Prostate gland (tissue), 2 donors: ENCODE measurements at regions not wholly inside any gene's neighbourhood (a gene's known extent, or its start where the extent isn't known, plus 50 kb on each side); places are given as distances from the start of the nearest gene placed in this dataset.
A peak's percentile ranks its signal among the peaks of the same experiment; 100 is the strongest.

ENCODE experiments used
- DNase-seq: peaks from one replicate; pipeline ENCODE4 v3.0.0-alpha.2; 2019; ENCODE audit warnings: low spot score
- H3K27ac ChIP-seq, 2 donors: fragments of 200-600 bp; sonication (generic); 2 replicates each; pipeline ENCODE4 v1.5.1; 2017 to 2019
- H3K27me3 ChIP-seq: fragments of 200-600 bp; sonication (generic); replicated peaks from 2 replicates; pipeline ENCODE4 v1.5.1; 2019; ENCODE audit not compliant: insufficient read depth
- H3K36me3 ChIP-seq, 2 donors: fragments of 200-600 bp; sonication (generic); 1 replicate in 1 of 2; 2 replicates in 1 of 2; pipeline versions ENCODE4 v1.5.1 to v1.8.1; 2017 to 2019
- H3K4me1 ChIP-seq: fragments of 200-600 bp; sonication (generic); replicated peaks from 2 replicates; pipeline ENCODE4 v1.5.1; 2019
- H3K4me3 ChIP-seq, 2 donors: fragments of 200-600 bp; sonication (generic); 2 replicates each; pipeline ENCODE4 v1.5.1; 2017 to 2019
- H3K9me3 ChIP-seq: fragments of 200-600 bp; sonication (generic); 2 replicates; pipeline ENCODE4 v1.5.1; 2017
- POLR2A ChIP-seq: fragments of 450-650 bp; IDR thresholded peaks from one replicate; pipeline ENCODE4 v1.6.1; 2016; ENCODE audit warnings: antibody characterized with exemption, mild to moderate bottlenecking
- POLR2AphosphoS5 ChIP-seq: sonication (generic); formaldehyde crosslinking; IDR thresholded peaks from one replicate; pipeline ENCODE4 v1.6.1; 2017; ENCODE audit warnings: antibody characterized with exemption
- WGBS: methylation state at CpG from one replicate; pipeline ENCODE4 v1.1.5; 2018; 5-methylcytosine and 5-hydroxymethylcytosine counted together
- intact Hi-C: fragments of 100-400 bp; cut with DNase I; formaldehyde crosslinking; loops from one replicate; pipeline ENCODE4 v1.14.2; 2022
- TF ChIP-seq, protein P1 (sequence below), 4 experiments: fragments of 200-600 bp in 2 of 4; fragments of 450-650 bp in 2 of 4; sonication (generic) in 2 of 4; IDR thresholded peaks; 1 replicate in 3 of 4; 2 replicates in 1 of 4; pipeline ENCODE4 v1.5.1; 2016 to 2019; ENCODE audit warnings: antibody characterized with exemption in 4 of 4, mild to moderate bottlenecking in 2 of 4, moderate library complexity in 2 of 4

DNA sequence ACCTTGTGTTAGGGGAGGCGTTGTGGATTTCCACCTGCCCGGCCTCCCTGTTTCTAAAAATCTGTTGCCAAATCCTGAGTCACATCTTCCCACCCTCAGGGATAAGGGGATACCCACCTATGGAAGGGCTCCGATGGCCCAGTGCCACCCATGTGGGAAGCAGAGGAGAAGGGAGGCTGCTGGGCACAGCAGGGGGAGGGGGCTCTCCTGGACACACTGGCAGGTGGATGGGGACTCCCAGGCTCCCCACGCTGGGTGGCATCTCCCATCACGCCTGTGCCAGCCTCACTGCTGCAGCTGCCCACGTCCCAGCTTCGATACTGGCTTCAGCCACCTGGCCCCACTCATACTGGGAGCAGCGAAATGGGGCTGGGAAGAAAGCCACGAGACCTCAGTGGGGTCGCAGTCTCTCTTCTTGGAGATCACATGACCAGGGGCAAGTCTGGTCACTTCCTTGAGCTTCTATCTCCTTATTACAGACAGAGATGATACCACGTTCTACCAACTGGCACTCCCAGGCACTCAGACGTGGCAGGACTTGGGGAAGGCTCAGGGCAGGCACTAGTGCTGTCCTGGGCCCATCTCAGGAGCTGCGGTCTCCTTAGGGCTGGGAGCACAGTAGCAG lies 72.2 kb downstream of the PITPNM2 start:
- Histone ChIP-seq H3K9me3 (no peaks in the 10 kb centered on the region), H3K4me1 (no peaks in the 10 kb centered on the region), H3K27ac (no peak overlapping the region), H3K27me3 (no peaks in the 10 kb centered on the region), H3K4me3 (no peak overlapping the region), H3K36me3 (no peaks in the 10 kb centered on the region)
- no peak for TF ChIP-seq POLR2A
- TF ChIP-seq POLR2AphosphoS5, result no peak
- TF ChIP-seq, protein P1, sequence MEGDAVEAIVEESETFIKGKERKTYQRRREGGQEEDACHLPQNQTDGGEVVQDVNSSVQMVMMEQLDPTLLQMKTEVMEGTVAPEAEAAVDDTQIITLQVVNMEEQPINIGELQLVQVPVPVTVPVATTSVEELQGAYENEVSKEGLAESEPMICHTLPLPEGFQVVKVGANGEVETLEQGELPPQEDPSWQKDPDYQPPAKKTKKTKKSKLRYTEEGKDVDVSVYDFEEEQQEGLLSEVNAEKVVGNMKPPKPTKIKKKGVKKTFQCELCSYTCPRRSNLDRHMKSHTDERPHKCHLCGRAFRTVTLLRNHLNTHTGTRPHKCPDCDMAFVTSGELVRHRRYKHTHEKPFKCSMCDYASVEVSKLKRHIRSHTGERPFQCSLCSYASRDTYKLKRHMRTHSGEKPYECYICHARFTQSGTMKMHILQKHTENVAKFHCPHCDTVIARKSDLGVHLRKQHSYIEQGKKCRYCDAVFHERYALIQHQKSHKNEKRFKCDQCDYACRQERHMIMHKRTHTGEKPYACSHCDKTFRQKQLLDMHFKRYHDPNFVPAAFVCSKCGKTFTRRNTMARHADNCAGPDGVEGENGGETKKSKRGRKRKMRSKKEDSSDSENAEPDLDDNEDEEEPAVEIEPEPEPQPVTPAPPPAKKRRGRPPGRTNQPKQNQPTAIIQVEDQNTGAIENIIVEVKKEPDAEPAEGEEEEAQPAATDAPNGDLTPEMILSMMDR (IDR thresholded peaks at IDR 0.05), result no peak
- 86% methylated on average over 12 of the region's 13 CpGs for WGBS
- intact Hi-C loops, result no loop called here
- no peak for DNase-seq

DNA sequence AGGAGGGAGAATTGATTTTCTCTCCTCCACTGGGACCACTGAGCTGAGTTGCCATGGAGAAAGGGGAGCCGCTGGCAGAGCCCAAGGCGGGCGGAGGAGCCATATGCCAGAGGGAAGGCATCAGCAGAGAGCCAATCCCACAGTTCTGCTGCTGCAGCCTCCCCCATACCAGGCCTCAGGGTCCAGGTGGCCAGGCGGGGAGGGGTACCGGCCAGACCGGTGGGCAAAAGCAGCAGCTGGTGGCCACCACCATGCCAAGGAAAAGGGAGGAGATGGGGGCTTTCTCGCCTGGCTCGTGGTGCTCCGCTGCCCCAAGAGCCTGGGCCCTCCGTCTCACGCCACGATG lies 72.8 kb downstream of the PITPNM2 start:
- no peak for TF ChIP-seq POLR2AphosphoS5
- TF ChIP-seq POLR2A, result no peak
- TF ChIP-seq, protein P1 (IDR thresholded peaks at IDR 0.05), result no peak
- H3K9me3 ChIP-seq, result no peaks in the 10 kb centered on the region
- H3K4me3 ChIP-seq, result no peak overlapping the region
- H3K27ac ChIP-seq, result no peak overlapping the region
- WGBS, result 92% methylated on average over 12 of the region's 12 CpGs
- H3K27me3 ChIP-seq, result no peaks in the 10 kb centered on the region
- DNase-seq, result no peak
- H3K36me3 ChIP-seq, result no peaks in the 10 kb centered on the region
- H3K4me1 ChIP-seq, result no peaks in the 10 kb centered on the region
- intact Hi-C loops, result no loop called here

DNA sequence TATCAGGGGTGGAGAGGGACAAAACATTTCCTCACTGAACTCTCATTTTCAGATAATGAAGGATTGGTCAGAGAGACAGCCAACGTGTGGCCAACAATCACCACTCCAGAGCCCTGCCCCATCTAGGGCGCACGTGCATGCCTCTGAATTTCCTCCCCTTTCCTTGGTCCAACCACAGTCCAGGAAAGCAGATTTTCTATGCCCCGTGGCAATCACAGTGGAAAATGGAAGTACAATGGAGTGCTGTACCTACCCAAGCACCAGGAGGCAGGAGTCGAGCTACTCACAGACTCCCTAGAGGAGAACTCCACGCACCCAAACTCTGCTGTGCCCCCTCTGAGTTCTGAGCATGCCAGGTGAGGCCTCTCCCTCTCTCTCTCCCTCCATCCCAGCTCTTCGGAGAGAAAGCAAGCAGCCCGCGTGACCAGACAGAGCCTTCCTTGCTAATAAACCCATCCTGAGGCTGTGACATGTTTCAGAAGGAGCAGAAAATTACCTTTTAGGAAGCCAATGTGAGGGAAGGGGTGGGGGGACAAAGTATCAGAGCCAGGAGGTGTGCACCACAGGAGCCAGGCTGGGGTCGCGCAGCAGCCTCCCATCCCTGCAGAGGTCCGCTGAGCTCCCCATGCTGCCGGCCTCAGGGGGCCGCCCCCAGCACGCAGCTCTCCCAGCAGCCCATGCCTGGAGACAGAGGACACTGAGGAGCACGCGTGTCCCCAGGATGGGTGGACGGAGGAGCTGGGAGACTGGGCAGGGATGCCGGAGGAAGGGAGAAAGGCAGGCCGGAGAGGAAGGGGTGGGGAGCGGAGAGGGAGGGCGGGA lies 73.4 kb downstream of the PITPNM2 start:
- intact Hi-C loops, result no loop called here
- no peaks in the 10 kb centered on the region for H3K4me1 ChIP-seq
- no peak overlapping the region for H3K4me3 ChIP-seq
- no peaks in the 10 kb centered on the region for H3K36me3 ChIP-seq
- H3K9me3 ChIP-seq, result no peaks in the 10 kb centered on the region
- no peak for DNase-seq
- H3K27me3 ChIP-seq, result no peaks in the 10 kb centered on the region
- TF ChIP-seq, protein P1 (IDR thresholded peaks at IDR 0.05), result no peak
- TF ChIP-seq POLR2A, result no peak
- TF ChIP-seq POLR2AphosphoS5, result no peak
- WGBS, result 76% methylated on average over 22 of the region's 22 CpGs
- H3K27ac ChIP-seq, result no peak overlapping the region

DNA sequence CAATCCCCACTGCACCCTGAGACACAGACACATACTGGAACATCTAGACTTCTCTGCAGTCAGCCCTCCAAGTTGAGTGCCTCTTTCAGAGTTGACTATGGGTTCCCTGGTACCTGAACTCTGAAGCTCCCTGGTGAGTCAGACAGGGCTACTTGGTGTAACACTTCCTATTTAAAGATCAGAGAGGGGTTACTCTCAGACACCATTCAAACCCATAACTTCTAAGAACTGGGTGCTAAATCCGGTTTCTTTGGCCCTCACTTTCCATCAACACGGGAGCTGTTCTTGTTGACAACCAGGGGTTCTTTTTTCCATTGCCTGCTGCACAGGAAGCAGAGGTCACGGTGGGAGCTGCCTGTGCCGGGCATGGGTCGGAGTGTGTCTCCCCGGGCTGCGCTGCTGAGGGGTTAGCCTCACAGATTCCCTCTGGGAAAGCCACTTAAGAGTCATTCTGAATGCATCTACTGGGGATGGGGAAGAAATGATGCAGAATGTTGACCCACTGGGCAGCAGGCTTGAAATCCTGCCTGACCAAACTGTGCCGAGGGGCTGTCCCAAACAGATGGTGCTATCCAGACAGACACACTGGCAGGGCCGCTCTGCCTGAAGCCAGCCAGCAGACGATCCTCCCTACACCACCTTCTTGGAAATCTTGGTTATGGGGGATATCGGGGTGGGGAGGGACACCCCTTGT lies 74.1 kb downstream of the PITPNM2 start:
- H3K36me3 ChIP-seq, result no peaks in the 10 kb centered on the region
- 81% methylated on average over 11 of the region's 11 CpGs for WGBS
- H3K27ac ChIP-seq, result peak overlapping the region in 1 of 2 donors; percentile 57
- H3K4me3 ChIP-seq, result no peak overlapping the region
- H3K9me3 ChIP-seq, result no peaks in the 10 kb centered on the region
- no peaks in the 10 kb centered on the region for H3K27me3 ChIP-seq
- DNase-seq, result no peak
- intact Hi-C loops, result no loop called here
- no peaks in the 10 kb centered on the region for H3K4me1 ChIP-seq
- TF ChIP-seq POLR2AphosphoS5 (no peak), POLR2A (no peak)
- TF ChIP-seq, protein P1 (IDR thresholded peaks at IDR 0.05), result no peak
